Breast epithelium (tissue), 4 donors: ENCODE measurements at regions not wholly inside any gene's neighbourhood (a gene's known extent, or its start where the extent isn't known, plus 50 kb on each side); places are given as distances from the start of the nearest gene placed in this dataset.

ENCODE experiments used
- DNase-seq, 2 donors: peaks; one replicate each; pipeline ENCODE4 v3.0.0-alpha.2; 2019; ENCODE audit warnings: low spot score in 2 of 2
- H3K27ac ChIP-seq, 2 donors: fragments of 200-600 bp; sonication (generic) in 1 of 2; one replicate each; pipeline ENCODE4 v1.5.1; 2016 to 2019; ENCODE audit warnings: mild to moderate bottlenecking in 1 of 2
- H3K27me3 ChIP-seq, 2 donors: fragments of 200-600 bp; sonication (generic) in 1 of 2; one replicate each; pipeline versions ENCODE4 v1.5.1 to v1.6.0; 2017 to 2019; ENCODE audit warnings: control low read depth in 1 of 2, mild to moderate bottlenecking in 1 of 2
- H3K36me3 ChIP-seq: fragments of 200-600 bp; one replicate; pipeline ENCODE4 v1.5.1; 2019
- H3K4me1 ChIP-seq, 2 donors: fragments of 200-600 bp; sonication (generic); one replicate each; pipeline ENCODE4 v1.5.1; 2016 to 2019; ENCODE audit warnings: control low read depth in 1 of 2
- H3K4me3 ChIP-seq, 3 donors: fragments of 200-600 bp; sonication (generic); 1 replicate in 2 of 3; 2 replicates in 1 of 3; pipeline ENCODE4 v1.5.1; 2016 to 2019; ENCODE audit warnings: mild to moderate bottlenecking in 3 of 3, moderate library complexity in 2 of 3
- H3K9me3 ChIP-seq, 2 donors: fragments of 200-600 bp; sonication (generic) in 1 of 2; one replicate each; pipeline ENCODE4 v1.5.1; 2016 to 2019; ENCODE audit warnings: control low read depth in 1 of 2
- CTCF ChIP-seq, 3 donors: fragments of 450-650 bp; IDR thresholded peaks; one replicate each; pipeline ENCODE4 v1.5.1; 2016 to 2017; ENCODE audit warnings: antibody characterized with exemption in 3 of 3, mild to moderate bottlenecking in 3 of 3, moderate library complexity in 3 of 3
- POLR2A ChIP-seq: fragments of 450-650 bp; IDR thresholded peaks from one replicate; pipeline ENCODE4 v1.6.1; 2016; ENCODE audit warnings: antibody characterized with exemption, mild to moderate bottlenecking, moderate library complexity
- POLR2AphosphoS5 ChIP-seq, 3 donors: sonication (generic); formaldehyde crosslinking; IDR thresholded peaks; one replicate each; pipeline ENCODE4 v1.6.1; 2017; ENCODE audit warnings: antibody characterized with exemption in 3 of 3
- intact Hi-C: fragments of 100-400 bp; cut with DNase I; formaldehyde crosslinking; loops from one replicate; pipeline ENCODE4 v1.15.1; 2023; ENCODE audit warnings: low total_unique reads

- no peaks in the 10 kb centered on the region for H3K4me1 ChIP-seq
- intact Hi-C loops: no loop called here
- no peaks in the 10 kb centered on the region for H3K36me3 ChIP-seq
- TF ChIP-seq POLR2AphosphoS5 (IDR thresholded peaks at IDR 0.05): no peak
- no peak for TF ChIP-seq CTCF (IDR thresholded peaks at IDR 0.05)
- no peak for TF ChIP-seq POLR2A
- DNase-seq: no peak
- no peak overlapping the region for H3K4me3 ChIP-seq
- H3K27ac ChIP-seq: peak overlapping the region in 1 of 2 donors; percentile 54
- no peaks in the 10 kb centered on the region for H3K9me3 ChIP-seq
- no peaks in the 10 kb centered on the region for H3K27me3 ChIP-seq
Observed at GRCh38 chr5:54696346-54696745, 178.8 kb downstream of the SNX18 start.

- Histone ChIP-seq H3K4me1 (no peaks in the 10 kb centered on the region), H3K27ac (no peak overlapping the region), H3K27me3 (no peaks in the 10 kb centered on the region), H3K9me3 (no peaks in the 10 kb centered on the region), H3K4me3 (no peak overlapping the region), H3K36me3 (no peaks in the 10 kb centered on the region)
- no peak for TF ChIP-seq CTCF (IDR thresholded peaks at IDR 0.05)
- no peak for TF ChIP-seq POLR2A
- TF ChIP-seq POLR2AphosphoS5 (IDR thresholded peaks at IDR 0.05): no peak
- intact Hi-C loops: no loop called here
- DNase-seq: no peak
Observed at GRCh38 chr5:54695198-54695966, 177.8 kb downstream of the SNX18 start.

GRCh38 chr5:54693936-54694657 lies 176.5 kb downstream of the SNX18 start:
- TF ChIP-seq CTCF (IDR thresholded peaks at IDR 0.05) (no peak), POLR2A (no peak), POLR2AphosphoS5 (IDR thresholded peaks at IDR 0.05) (no peak)
- H3K4me1 ChIP-seq: no peaks in the 10 kb centered on the region

GRCh38 chr5:54692631-54693030 lies 175.1 kb downstream of the SNX18 start:
- Histone ChIP-seq H3K9me3 (no peaks in the 10 kb centered on the region), H3K36me3 (no peaks in the 10 kb centered on the region), H3K4me3 (no peak overlapping the region), H3K27me3 (no peaks in the 10 kb centered on the region), H3K4me1 (no peaks in the 10 kb centered on the region), H3K27ac (no peak overlapping the region)
- no peak for DNase-seq
- intact Hi-C loops: no loop called here
- TF ChIP-seq CTCF (IDR thresholded peaks at IDR 0.05) (no peak), POLR2A (no peak), POLR2AphosphoS5 (IDR thresholded peaks at IDR 0.05) (no peak)

More at GRCh38 chr5:54693936-54694657, 176.5 kb downstream of the SNX18 start:
- DNase-seq: no peak
- Histone ChIP-seq H3K36me3 (no peaks in the 10 kb centered on the region), H3K4me3 (no peak overlapping the region), H3K27me3 (no peaks in the 10 kb centered on the region), H3K27ac (no peak overlapping the region), H3K9me3 (no peaks in the 10 kb centered on the region)
- intact Hi-C loops: no loop called here

- TF ChIP-seq POLR2AphosphoS5 (IDR thresholded peaks at IDR 0.05): no peak
- TF ChIP-seq POLR2A: no peak
- no peak for TF ChIP-seq CTCF (IDR thresholded peaks at IDR 0.05)
- no peak overlapping the region for H3K4me3 ChIP-seq
- no peaks in the 10 kb centered on the region for H3K4me1 ChIP-seq
- no peak for DNase-seq
- H3K36me3 ChIP-seq: no peaks in the 10 kb centered on the region
- no peaks in the 10 kb centered on the region for H3K27me3 ChIP-seq
- no peaks in the 10 kb centered on the region for H3K9me3 ChIP-seq
- H3K27ac ChIP-seq: no peak overlapping the region
- intact Hi-C loops: no loop called here
Observed at GRCh38 chr5:54691656-54692055, 174.1 kb downstream of the SNX18 start.
